Astrocyte (in vitro differentiated cells and primary cell): ENCODE measurements at regions not wholly inside any gene's neighbourhood (a gene's known extent, or its start where the extent isn't known, plus 50 kb on each side); places are given as distances from the start of the nearest gene placed in this dataset.

Experiments used
- CTCF ChIP-seq: IDR thresholded peaks from 2 replicates; pipeline ENCODE4 v1.5.1; 2011; ENCODE audit warnings: low read depth, mild to moderate bottlenecking, inconsistent platforms, low read length, moderate library complexity; ENCODE audit not compliant: insufficient read depth
- EZH2 ChIP-seq: IDR thresholded peaks from 2 replicates; pipeline ENCODE4 v1.6.1; 2012; ENCODE audit warnings: mild to moderate bottlenecking, low read length, inconsistent platforms; ENCODE audit not compliant: insufficient read depth

- TF ChIP-seq CTCF (no peak), EZH2 (no peak)
These were observed 662.9 kb downstream of the PLPP3 start for GRCh38 chr1:55916481-55916880.
